ENCODE measurements at regions not wholly inside any gene's neighbourhood (a gene's known extent, or its start where the extent isn't known, plus 50 kb on each side); places are given as distances from the start of the nearest gene placed in this dataset.
"Not testable (repeated sequence)": the region's sequence is repeated elsewhere in the genome, so short reads cannot be mapped to it uniquely, and the experiment has no call there.

- no peak for ATAC-seq
- intact Hi-C loops (cut with DNase I), result no loop called here
- Histone ChIP-seq H3K27ac (ENCODE audit: low read length) (no peak overlapping the region), H3K4me1 (ENCODE audit: control insufficient read depth, insufficient read depth, low read length) (no peaks in the 10 kb centered on the region), H3K9me3 (ENCODE audit: control insufficient read depth, low read length) (no peaks in the 10 kb centered on the region), H3K27me3 (ENCODE audit: control insufficient read depth, insufficient read depth) (no peaks in the 10 kb centered on the region), H3K4me3 (ENCODE audit: low read length) (no peak overlapping the region)
- WGBS, result 93% methylated on average over 11 of the region's 11 CpGs
- DNase-seq, result no peak
Measured at GRCh38 chr3:160097478-160097877, 108.8 kb downstream of the IL12A start.

GRCh38 chr3:160098261-160098908 is 109.8 kb downstream of the IL12A start:
- DNase-seq (no peak), ATAC-seq (no peak)

GRCh38 chr3:160098926-160099626 is 110.4 kb downstream of the IL12A start:
- no peak overlapping the region for H3K27ac ChIP-seq (ENCODE audit: low read length)
- no peak for DNase-seq
- H3K9me3 ChIP-seq (ENCODE audit: control insufficient read depth, low read length), result no peaks in the 10 kb centered on the region
- intact Hi-C loops (cut with DNase I), result no loop called here
- H3K4me3 ChIP-seq (ENCODE audit: low read length), result no peak overlapping the region
- 52% methylated on average over 3 of the region's 3 CpGs for WGBS
- ATAC-seq, result no peak
- no peaks in the 10 kb centered on the region for H3K27me3 ChIP-seq (ENCODE audit: control insufficient read depth, insufficient read depth)
- H3K4me1 ChIP-seq (ENCODE audit: control insufficient read depth, insufficient read depth, low read length), result no peaks in the 10 kb centered on the region

More at GRCh38 chr3:160098261-160098908, 109.8 kb downstream of the IL12A start:
- Histone ChIP-seq H3K4me1 (ENCODE audit: control insufficient read depth, insufficient read depth, low read length) (no peaks in the 10 kb centered on the region), H3K27ac (ENCODE audit: low read length) (no peak overlapping the region), H3K4me3 (ENCODE audit: low read length) (no peak overlapping the region), H3K9me3 (ENCODE audit: control insufficient read depth, low read length) (no peaks in the 10 kb centered on the region), H3K27me3 (ENCODE audit: control insufficient read depth, insufficient read depth) (no peaks in the 10 kb centered on the region)
- intact Hi-C loops (cut with DNase I), result no loop called here
- WGBS, result 70% methylated on average over 5 of the region's 5 CpGs

- ATAC-seq, result no peak
- no peaks in the 10 kb centered on the region for H3K9me3 ChIP-seq (ENCODE audit: control insufficient read depth, low read length)
- DNase-seq, result no peak
- no peak overlapping the region for H3K27ac ChIP-seq (ENCODE audit: low read length)
- intact Hi-C loops (cut with DNase I), result no loop called here
- no peaks in the 10 kb centered on the region for H3K27me3 ChIP-seq (ENCODE audit: control insufficient read depth, insufficient read depth)
- 72% methylated on average over 5 of the region's 5 CpGs for WGBS
- H3K4me3 ChIP-seq (ENCODE audit: low read length), result no peak overlapping the region
- H3K4me1 ChIP-seq (ENCODE audit: control insufficient read depth, insufficient read depth, low read length), result no peaks in the 10 kb centered on the region
Measured at GRCh38 chr3:160099834-160100233, 111.2 kb downstream of the IL12A start.

GRCh38 chr3:160100610-160101009 is 112.0 kb downstream of the IL12A start:
- 96% methylated on average over 40 of the region's 40 CpGs for WGBS

GRCh38 chr3:160102001-160102400 is 113.4 kb downstream of the IL12A start:
- H3K4me1 ChIP-seq (ENCODE audit: control insufficient read depth, insufficient read depth, low read length); ATAC-seq; H3K27ac ChIP-seq (ENCODE audit: low read length); DNase-seq; H3K9me3 ChIP-seq (ENCODE audit: control insufficient read depth, low read length); H3K27me3 ChIP-seq (ENCODE audit: control insufficient read depth, insufficient read depth); H3K4me3 ChIP-seq (ENCODE audit: low read length); intact Hi-C loops (cut with DNase I): not testable (repeated sequence)
- 78% methylated on average over 7 of the region's 7 CpGs for WGBS

More at GRCh38 chr3:160100610-160101009, 112.0 kb downstream of the IL12A start:
- intact Hi-C loops (cut with DNase I), result no loop called here
- no peak overlapping the region for H3K4me3 ChIP-seq (ENCODE audit: low read length)
- no peak overlapping the region for H3K27ac ChIP-seq (ENCODE audit: low read length)
- H3K9me3 ChIP-seq (ENCODE audit: control insufficient read depth, low read length), result no peaks in the 10 kb centered on the region
- ATAC-seq (no peak), DNase-seq (no peak)
- H3K4me1 ChIP-seq (ENCODE audit: control insufficient read depth, insufficient read depth, low read length), result no peaks in the 10 kb centered on the region
- H3K27me3 ChIP-seq (ENCODE audit: control insufficient read depth, insufficient read depth), result no peaks in the 10 kb centered on the region

GRCh38 chr3:160103397-160103796 is 114.8 kb downstream of the IL12A start:
- no peaks in the 10 kb centered on the region for H3K4me1 ChIP-seq (ENCODE audit: control insufficient read depth, insufficient read depth, low read length)
- 96% methylated on average over 2 of the region's 2 CpGs for WGBS
- H3K4me3 ChIP-seq (ENCODE audit: low read length), result no peak overlapping the region
- intact Hi-C loops (cut with DNase I), result no loop called here
- H3K27ac ChIP-seq (ENCODE audit: low read length), result no peak overlapping the region
- ATAC-seq (no peak), DNase-seq (no peak)
- no peaks in the 10 kb centered on the region for H3K9me3 ChIP-seq (ENCODE audit: control insufficient read depth, low read length)
- no peaks in the 10 kb centered on the region for H3K27me3 ChIP-seq (ENCODE audit: control insufficient read depth, insufficient read depth)

GRCh38 chr3:160105907-160106584 is 117.4 kb downstream of the IL12A start:
- no peak overlapping the region for H3K4me3 ChIP-seq (ENCODE audit: low read length)
- no peak for ATAC-seq

GRCh38 chr3:160106905-160107861 is 118.0 kb upstream of the C3orf80 start:
- Histone ChIP-seq H3K27ac (ENCODE audit: low read length) (no peak overlapping the region), H3K27me3 (ENCODE audit: control insufficient read depth, insufficient read depth) (no peaks in the 10 kb centered on the region), H3K4me3 (ENCODE audit: low read length) (no peak overlapping the region), H3K4me1 (ENCODE audit: control insufficient read depth, insufficient read depth, low read length) (no peaks in the 10 kb centered on the region), H3K9me3 (ENCODE audit: control insufficient read depth, low read length) (no peaks in the 10 kb centered on the region)
- WGBS, result 70% methylated on average over 7 of the region's 7 CpGs
- intact Hi-C loops (cut with DNase I), result no loop called here
- ATAC-seq (no peak), DNase-seq (no peak)

More at GRCh38 chr3:160105907-160106584, 117.4 kb downstream of the IL12A start:
- DNase-seq, result no peak
- Histone ChIP-seq H3K27ac (ENCODE audit: low read length) (no peak overlapping the region), H3K27me3 (ENCODE audit: control insufficient read depth, insufficient read depth) (no peaks in the 10 kb centered on the region), H3K4me1 (ENCODE audit: control insufficient read depth, insufficient read depth, low read length) (no peaks in the 10 kb centered on the region), H3K9me3 (ENCODE audit: control insufficient read depth, low read length) (no peaks in the 10 kb centered on the region)
- WGBS, result 90% methylated on average over 1 of the region's 1 CpG
- intact Hi-C loops (cut with DNase I), result no loop called here

- Histone ChIP-seq H3K27ac (ENCODE audit: low read length) (no peak overlapping the region), H3K4me1 (ENCODE audit: control insufficient read depth, insufficient read depth, low read length) (no peaks in the 10 kb centered on the region), H3K9me3 (ENCODE audit: control insufficient read depth, low read length) (no peaks in the 10 kb centered on the region), H3K4me3 (ENCODE audit: low read length) (no peak overlapping the region), H3K27me3 (ENCODE audit: control insufficient read depth, insufficient read depth) (no peaks in the 10 kb centered on the region)
- intact Hi-C loops (cut with DNase I), result no loop called here
- DNase-seq (no peak), ATAC-seq (no peak)
- 60% methylated on average over 4 of the region's 4 CpGs for WGBS
Measured at GRCh38 chr3:160108362-160108761, 116.9 kb upstream of the C3orf80 start.

All from right cardiac atrium (tissue), 5 donors.